SK-MEL-5 (cell line): ENCODE measurements at regions not wholly inside any gene's neighbourhood (a gene's known extent, or its start where the extent isn't known, plus 50 kb on each side); places are given as distances from the start of the nearest gene placed in this dataset.

ENCODE experiments used
- DNase-seq: peaks from one replicate; pipeline ENCODE4 v3.0.0-alpha.2; 2016; ENCODE audit warnings: low read depth, low spot score
- in situ Hi-C: cut with HindIII; loops from 2 replicates; pipeline ENCODE4 v1.10.0; 2016; ENCODE audit warnings: low sequenced_read_pairs, high pct_unique_total_duplicates, low pct_unique_long_range_greater_than_20kb

DNA sequence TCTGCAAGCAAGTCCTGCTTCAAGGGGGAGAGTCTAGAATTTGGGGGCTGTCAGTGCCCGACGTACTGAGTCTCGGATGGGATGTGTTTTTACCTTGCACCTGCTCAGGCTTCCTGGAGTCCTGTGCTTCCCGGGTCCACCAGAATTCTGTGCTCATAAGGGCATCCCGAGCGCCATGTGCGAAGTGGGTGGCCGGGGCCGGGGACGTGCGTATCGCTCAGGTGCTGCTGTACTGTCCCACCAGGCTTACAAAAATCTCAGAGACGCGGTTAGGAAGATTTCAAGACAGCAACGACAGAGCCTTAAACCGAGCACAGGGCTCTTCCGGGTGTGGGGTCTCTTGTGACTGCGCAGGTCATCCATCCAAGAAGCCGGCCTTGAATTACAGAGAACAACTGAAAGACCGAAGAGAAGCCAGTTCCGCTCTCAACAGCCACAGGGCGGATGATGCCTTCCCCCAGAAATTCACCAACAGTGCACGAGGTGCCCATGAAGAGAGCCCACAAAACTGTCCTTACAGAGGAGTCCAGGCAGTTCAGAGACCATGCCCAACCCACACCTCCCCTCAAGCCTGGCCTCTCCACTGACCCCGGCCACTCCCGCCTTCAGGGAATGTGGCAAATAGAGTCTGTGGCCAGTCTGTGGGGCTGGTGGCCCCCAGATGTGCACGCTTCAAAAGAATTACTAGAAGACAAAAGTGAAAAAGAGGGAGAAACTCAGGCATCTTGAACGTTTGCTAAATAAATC, 104.7 kb downstream of the PXDC1 start:
- in situ Hi-C loops: no loop called here
- no peak for DNase-seq

DNA sequence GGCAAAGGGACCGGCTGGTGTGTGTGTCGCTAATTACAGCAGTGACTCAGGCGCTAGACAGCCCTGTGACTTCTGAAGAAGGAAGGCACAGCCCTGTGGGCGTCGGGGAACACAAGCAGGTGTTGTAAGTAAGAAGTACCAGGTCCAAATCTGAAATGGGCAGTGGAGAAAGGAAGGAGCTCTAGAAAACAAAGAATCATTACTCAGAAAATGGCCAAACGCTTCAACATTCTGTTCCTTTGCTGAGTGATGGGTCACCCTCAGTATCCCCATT, 106.8 kb downstream of the PXDC1 start:
- in situ Hi-C loops: no loop called here

DNA sequence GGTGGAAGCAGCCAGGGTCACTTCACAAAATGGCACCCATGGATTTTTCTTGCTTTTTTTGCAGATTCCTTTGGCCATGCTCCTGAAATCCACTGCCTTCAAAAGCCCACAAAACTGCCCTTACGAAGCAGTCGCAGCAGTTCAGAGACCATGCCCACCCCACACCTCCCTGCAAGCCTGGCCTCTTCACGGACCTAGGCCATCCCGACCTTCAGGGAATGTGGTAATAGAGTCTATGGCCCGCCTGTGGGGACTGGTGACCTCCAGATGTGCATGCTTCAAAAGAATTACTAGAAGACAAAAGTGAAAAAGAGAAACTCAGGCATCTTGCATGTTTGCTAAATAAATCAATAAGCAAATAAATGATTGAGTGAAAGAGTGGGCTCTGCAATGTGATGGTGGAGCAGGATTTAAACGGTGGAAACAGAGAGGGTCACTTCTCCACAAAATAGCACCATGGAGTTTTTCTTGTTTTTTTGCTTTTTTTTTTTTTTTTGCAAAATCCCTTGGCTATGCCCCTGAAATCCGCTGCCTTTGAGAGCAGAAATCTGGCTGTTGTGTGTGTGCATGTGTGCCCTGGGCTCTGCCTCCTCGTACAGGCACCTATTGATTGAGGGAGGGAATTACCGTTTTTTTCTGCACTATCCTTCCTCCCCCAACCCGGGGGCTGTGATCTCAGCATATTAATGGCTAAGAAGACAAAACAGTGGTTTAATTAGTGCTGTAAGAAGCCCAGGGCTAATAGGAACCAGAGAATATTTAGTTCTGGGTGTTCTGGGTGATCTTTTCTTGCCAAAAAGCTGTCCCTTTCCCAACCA, 107.4 kb downstream of the PXDC1 start:
- in situ Hi-C loops: no loop called here

More for the DNA sequence above, 106.8 kb downstream of the PXDC1 start:
- DNase-seq: no peak

DNA sequence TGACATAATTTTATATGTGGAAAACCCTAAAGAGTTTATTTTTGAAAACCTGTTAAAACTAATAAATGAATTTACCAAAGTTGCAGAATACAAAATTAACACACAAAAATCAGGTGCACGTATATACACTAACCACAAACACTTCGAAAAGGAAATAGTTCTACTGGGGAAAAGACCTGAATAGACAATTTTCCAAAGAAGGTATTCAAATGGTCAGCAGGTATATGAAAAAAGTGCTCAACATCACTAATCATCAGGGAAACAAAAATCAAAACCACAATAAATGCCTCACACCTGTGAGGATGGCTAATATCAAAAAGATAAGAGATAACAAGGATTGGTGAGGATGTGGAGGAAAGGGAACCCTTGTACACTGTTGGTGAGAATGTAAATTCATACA, 110.6 kb downstream of the PXDC1 start:
- in situ Hi-C loops: no loop called here
- no peak for DNase-seq

More for the DNA sequence above, 107.4 kb downstream of the PXDC1 start:
- no peak for DNase-seq

DNA sequence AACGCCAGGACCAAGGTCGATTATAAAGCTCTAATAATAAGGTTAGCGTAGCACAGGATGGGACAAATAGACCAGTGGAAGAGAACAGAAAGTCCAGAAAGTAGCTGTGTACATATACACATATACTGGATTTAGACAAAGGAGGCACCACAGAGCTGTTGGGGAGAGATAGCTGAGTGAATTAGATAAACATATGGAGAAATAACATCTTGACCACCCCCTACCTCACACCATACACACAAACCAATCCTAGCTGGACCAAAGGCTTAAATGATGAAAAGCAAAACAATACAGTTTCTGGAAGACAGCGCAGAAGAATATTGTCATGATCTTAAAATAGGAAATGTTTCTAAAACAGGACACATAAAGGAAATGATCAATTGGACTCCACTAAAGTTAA, 112.9 kb downstream of the PXDC1 start:
- DNase-seq: no peak
- in situ Hi-C loops: no loop called here

DNA sequence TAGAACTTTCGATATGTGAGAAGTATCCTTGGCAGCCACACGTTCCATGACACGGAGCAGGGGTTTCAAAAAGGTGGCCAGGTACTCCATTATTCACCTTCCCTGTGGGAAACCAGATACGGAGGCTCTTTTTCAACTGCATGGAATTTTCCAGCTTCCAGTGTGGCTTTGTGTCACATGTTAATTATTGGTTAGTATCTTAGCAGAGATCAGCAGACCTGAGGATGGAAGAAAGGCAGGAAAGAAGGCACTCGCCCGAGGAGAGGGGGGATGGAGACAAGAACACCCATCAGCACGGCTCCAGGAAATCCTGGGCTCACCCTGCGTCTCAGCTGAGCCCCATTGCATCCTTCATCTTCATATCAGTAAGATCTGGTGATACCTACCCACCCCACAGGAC, 115.5 kb downstream of the PXDC1 start:
- no peak for DNase-seq
- in situ Hi-C loops: no loop called here

DNA sequence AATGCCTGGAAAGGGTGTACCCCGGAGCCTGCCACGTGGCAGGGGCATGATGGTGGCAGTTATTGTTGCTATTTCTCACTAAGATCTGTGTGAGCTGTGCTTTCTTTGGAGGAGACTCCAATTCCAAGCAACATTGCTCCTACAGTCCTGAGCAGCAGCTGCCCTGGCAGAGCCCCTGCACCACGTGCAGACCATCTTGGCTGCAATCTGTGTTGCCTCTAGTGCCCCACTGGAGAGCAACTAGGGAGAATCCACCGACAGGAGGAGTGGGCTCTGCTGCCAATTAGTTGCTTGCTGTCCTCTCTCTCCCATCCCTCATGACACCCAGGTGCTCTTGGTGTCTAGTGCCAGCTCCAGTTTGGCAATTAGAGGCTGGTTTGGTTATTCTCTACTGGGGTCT, 116.0 kb downstream of the PXDC1 start:
- in situ Hi-C loops: no loop called here
- no peak for DNase-seq

DNA sequence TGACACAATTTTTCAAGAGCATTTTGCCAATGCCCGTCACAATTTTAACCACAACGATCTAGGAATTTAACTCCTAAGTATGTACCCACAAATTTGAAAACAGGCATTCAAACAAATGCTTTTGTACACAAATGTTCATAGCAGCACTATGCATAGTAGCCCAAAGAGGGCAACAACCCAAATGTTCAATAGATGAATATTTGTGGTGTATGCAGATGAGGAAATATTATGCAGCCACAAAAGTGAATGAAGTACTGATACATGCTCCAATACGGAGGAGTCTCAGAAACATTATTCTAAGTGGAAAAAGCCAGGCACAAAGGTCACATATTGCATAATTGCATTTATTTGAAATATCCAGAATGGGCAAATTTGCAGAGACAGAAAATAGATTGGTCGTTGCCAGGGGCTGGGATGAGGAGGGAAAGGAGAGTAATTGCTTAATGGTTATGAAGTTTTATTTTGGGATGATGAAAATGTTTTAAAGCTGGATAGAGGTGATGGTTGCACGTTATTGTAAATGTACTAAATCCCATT, 117.2 kb downstream of the PXDC1 start:
- in situ Hi-C loops: no loop called here
- no peak for DNase-seq

DNA sequence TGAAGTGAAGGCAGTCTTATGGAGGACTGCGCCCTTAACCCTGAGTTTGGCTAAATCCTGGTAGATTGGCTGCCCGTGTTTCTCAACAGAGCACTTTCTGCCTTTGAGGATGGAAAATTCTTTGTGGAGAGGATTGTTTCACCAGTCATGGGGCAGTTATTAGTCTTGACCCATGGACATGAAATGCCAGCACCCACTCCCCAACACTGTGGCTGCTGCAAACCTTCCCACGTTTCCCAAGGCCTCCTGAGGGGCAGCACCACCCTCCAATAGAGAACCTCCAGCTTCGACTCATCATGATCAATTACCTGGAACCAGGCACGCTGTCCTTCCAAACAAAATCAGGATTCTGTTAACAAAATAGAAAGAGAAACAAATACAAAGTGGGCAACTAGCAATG, 117.8 kb downstream of the PXDC1 start:
- no peak for DNase-seq
- in situ Hi-C loops: no loop called here

DNA sequence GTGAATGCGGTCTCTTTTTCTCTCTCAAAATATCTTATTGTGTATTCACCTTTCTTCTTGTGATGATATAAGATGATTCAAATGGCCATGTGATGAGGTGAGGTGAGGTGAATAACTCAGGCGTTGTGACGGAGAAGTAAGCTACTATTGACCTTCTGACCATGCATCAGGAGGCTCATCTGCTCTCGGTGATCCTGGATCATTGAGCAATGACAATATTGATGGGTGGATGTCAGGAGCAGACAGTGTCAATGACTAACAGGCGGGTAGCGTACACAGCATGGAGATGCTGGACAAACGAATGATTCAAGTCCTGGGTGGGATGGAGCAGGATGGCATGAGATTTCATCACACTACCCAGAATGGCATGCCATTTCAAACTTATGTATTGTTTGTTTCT, 119.6 kb downstream of the PXDC1 start:
- no peak for DNase-seq
- in situ Hi-C loops: no loop called here

DNA sequence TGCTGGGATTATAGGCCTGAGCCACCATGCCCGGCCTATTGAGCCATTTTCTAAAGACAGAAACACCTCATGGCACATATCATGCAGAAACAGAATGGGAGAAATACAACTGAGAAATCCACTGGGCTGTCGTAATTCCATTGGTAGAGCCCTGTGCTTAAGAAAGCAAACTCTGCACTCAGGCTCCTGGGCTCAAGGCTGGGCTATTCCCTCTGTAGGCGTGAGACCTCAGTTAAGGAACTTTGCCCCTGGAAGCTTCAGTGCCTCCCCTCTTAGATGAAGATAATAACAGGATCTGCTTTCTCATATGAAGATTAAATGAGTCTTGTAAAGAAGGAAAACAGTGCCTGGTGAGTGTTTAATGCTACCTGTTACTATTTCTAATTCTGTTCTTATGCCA, 120.3 kb downstream of the PXDC1 start:
- DNase-seq: no peak

DNA sequence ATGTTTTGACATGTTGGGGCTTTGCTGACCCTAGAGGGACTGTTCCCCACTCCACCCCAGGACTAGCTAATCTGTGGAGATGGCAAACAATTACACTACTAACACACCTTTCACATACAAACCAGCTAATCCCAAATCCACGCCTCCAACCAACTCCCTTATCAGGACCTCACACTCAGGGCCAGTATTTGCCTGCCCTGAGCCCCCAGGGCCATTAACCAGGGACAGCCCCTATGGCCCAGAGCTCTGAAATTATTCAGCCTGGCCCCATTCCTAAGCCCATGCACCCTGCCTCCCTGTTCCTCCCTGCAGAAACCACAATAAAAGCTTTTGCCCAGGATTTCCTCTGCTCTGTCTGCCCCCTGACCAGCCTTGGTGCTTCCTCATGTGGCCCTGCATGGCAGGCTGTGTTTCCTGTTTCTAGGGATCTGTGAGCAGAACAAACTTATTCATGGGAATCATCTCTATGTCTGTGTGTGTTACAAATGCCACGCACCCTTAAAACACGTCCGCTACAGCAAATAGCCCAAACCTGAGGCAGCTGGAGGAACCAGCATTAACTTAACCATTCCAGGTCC, 121.2 kb downstream of the PXDC1 start:
- in situ Hi-C loops: no loop called here
- DNase-seq: no peak

More for the DNA sequence above, 120.3 kb downstream of the PXDC1 start:
- in situ Hi-C loops: no loop called here

DNA sequence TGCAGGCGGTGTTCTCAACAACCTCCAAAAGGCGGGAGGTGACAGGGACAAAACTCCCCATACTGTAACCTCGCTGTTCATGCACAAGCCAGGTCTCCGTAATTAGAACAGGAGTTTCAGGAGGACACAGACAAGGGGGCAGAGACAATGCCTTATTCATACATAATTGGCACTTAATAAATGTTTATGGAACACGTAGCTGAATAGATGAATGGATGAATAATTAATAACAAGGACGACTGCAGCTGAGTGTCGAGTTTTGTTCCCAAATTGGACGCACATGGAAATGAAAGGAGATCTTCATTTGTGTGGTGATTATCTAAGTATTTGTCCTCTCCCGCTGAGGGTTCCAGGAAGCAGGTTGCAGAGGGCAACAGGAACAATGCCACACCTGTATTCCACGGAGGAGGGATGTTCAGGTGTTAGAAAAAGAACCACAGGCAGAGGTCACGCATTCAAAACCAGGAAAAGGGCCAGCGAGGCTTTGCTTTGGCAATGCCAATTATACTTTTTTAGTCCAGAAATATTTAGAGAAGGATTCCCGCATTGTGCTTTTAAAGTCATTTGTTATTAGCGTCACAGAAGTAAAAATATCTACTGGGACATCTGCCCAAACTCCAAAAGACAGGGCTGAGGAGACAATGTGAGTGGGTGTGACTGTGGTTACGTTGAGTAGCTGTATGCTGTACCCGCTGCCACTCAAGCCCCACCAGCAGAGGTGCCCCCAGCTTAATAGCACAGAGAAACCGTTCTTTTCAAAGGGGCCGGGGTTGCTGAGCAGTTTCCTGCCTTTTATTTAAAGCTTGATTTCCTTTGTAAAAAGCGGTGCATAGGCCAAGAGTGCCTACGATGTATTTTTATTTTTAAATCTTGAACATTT, 123.3 kb downstream of the PXDC1 start:
- DNase-seq: no peak
- in situ Hi-C loops: no loop called here

DNA sequence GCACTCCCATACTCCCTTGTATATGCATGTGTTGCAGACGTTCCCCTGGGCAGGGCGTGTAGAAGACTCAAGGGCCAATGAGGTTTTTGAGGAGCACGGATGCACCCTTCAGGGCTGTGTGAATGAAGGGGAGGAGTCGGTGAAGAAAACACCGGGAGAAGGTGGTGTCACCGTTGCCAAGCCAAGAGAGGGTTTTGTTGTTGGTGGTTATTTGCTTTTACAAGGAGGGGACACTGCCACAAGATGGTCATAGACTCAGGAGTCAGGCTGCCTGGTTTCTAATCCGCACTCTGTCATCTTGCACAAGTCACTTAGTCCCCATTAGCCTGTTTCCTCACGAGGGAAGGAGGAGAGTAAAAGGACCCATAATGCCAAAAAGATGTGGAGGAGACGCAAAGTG, 124.0 kb downstream of the PXDC1 start:
- in situ Hi-C loops: no loop called here
- no peak for DNase-seq

DNA sequence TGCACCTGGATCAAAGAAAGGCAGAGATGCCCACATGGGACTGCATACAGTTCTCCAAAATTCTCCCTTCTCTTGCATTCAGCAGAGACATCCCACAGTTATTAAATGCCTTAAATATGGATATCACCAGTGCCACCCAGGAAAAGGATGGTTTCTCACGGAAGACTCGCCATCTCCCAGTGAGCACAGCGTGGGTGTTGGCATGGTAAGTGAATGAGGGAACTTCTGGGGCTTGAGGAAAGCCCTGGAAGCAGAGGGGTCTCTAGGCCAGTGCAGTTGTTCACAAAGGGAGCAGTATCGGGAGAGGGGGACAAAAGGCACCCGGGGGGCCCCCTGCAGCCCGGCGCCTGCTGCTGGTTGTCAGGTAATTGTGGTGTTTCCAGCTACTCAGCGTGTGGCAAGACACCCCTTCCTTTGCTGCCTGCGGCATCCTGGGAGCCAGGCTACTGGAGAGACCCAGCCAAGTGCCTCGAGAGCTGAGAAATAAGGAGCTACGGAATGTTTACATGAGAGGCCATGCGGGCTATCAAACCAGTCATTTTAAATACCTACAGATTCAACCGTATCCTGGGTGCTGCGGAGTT, 125.4 kb downstream of the PXDC1 start:
- in situ Hi-C loops: no loop called here
- no peak for DNase-seq

DNA sequence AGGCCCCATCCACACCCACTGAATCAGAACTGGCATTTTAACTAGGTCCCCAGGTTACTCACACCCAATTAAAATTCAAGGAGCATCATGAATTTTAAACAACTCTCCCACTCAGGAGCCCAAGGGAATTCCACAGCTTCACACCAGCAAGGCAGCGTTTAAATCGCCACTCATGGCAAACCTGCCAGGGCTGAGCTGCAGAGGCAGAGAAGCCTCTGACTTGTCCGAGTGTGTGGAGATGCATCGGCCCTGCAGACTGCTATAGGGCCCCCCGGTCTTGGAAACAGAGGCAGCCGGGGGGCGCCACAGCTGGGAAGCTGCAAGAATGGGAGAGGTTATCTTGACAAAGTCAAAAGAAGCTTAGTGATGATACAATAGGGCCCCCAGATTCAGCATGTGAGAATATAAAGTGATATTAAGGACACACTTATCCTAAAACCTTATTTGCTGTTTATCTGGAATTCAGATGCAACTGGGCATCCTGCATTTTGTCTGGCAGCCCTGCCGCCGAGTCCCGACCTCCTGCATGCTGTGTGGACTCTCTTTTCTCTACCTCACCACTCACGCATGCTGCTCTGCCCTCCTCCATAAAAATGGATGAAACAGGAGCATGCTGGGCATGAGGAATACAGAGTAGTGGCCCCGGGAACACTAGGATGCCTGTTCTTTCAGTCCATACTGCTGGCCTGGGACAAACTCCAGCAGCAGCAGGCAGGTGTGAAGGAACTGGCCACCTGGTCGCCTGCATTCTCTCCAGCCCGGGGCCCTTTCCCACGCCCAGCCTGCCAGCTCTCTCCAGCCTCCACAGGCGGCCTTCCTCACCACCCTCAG, 126.1 kb downstream of the PXDC1 start:
- no peak for DNase-seq
- in situ Hi-C loops: no loop called here
